GM21576 (cell line): ENCODE measurements at regions not wholly inside any gene's neighbourhood (a gene's known extent, or its start where the extent isn't known, plus 50 kb on each side); places are given as distances from the start of the nearest gene placed in this dataset.
"Not testable (repeated sequence)": the region's sequence is repeated elsewhere in the genome, so short reads cannot be mapped to it uniquely, and the experiment has no call there.

ENCODE experiments used
- ATAC-seq: cut with Tn5 transposase; IDR thresholded peaks from one replicate; pipeline ENCODE4 v1.9.1; 2021; ENCODE audit warnings: mild to moderate bottlenecking, moderate library complexity; ENCODE audit not compliant: unreplicated experiment

- no peak for ATAC-seq
Observed at GRCh38 chr1:78291872-78292271, 198.9 kb upstream of the PTGFR start.

- ATAC-seq: no peak
Observed at GRCh38 chr1:78292361-78292760, 198.4 kb upstream of the PTGFR start.

- no peak for ATAC-seq
Observed at GRCh38 chr1:78297836-78298235, 192.9 kb upstream of the PTGFR start.

- no peak for ATAC-seq
Observed at GRCh38 chr1:78298349-78298748, 192.4 kb upstream of the PTGFR start.

GRCh38 chr1:78301141-78301540 is 189.6 kb upstream of the PTGFR start:
- ATAC-seq: no peak

- ATAC-seq: no peak
Observed at GRCh38 chr1:78303620-78304019, 187.2 kb upstream of the PTGFR start.

- ATAC-seq: no peak
Observed at GRCh38 chr1:78304341-78304740, 186.4 kb upstream of the PTGFR start.

- no peak for ATAC-seq
Observed at GRCh38 chr1:78304761-78305160, 186.0 kb upstream of the PTGFR start.

GRCh38 chr1:78310261-78310660 is 180.5 kb upstream of the PTGFR start:
- not testable (repeated sequence) for ATAC-seq

GRCh38 chr1:78318011-78318410 is 172.8 kb upstream of the PTGFR start:
- ATAC-seq: no peak

GRCh38 chr1:78319603-78320002 is 171.2 kb upstream of the PTGFR start:
- no peak for ATAC-seq

- no peak for ATAC-seq
Observed at GRCh38 chr1:78322928-78323680, 167.7 kb upstream of the PTGFR start.

- no peak for ATAC-seq
Observed at GRCh38 chr1:78325293-78325692, 165.5 kb upstream of the PTGFR start.

- no peak for ATAC-seq
Observed at GRCh38 chr1:78329475-78329874, 161.3 kb upstream of the PTGFR start.

- ATAC-seq: no peak
Observed at GRCh38 chr1:78331799-78332198, 159.0 kb upstream of the PTGFR start.

- peak; percentile 84 for ATAC-seq
Observed at GRCh38 chr1:78333502-78333901, 157.3 kb upstream of the PTGFR start.

- no peak for ATAC-seq
Observed at GRCh38 chr1:78334114-78334513, 156.7 kb upstream of the PTGFR start.

- ATAC-seq: no peak
Observed at GRCh38 chr1:78334952-78335351, 155.8 kb upstream of the PTGFR start.

- not testable (repeated sequence) for ATAC-seq
Observed at GRCh38 chr1:78336751-78337150, 154.0 kb upstream of the PTGFR start.

- ATAC-seq: no peak
Observed at GRCh38 chr1:78339490-78339889, 151.3 kb upstream of the PTGFR start.

GRCh38 chr1:78340006-78340405 is 150.8 kb upstream of the PTGFR start:
- no peak for ATAC-seq

GRCh38 chr1:78348496-78349284 is 142.1 kb upstream of the PTGFR start:
- no peak for ATAC-seq
